CD14-positive monocyte (primary cell): ENCODE measurements at regions not wholly inside any gene's neighbourhood (a gene's known extent, or its start where the extent isn't known, plus 50 kb on each side); places are given as distances from the start of the nearest gene placed in this dataset.

Source experiments
- DNase-seq, 3 donors: peaks; one replicate each; pipeline ENCODE4 v3.0.0-alpha.2; 2011 to 2022
- H2AFZ ChIP-seq: 2 replicates; pipeline ENCODE4 v1.6.0; 2012; ENCODE audit warnings: mild to moderate bottlenecking, low read depth, low read length, inconsistent platforms; ENCODE audit not compliant: insufficient read depth, poor library complexity, severe bottlenecking
- H3K27ac ChIP-seq, 2 donors: 1 replicate in 1 of 2; 2 replicates in 1 of 2; pipeline ENCODE4 v1.5.1; 2012 to 2013; ENCODE audit warnings: low read length in 2 of 2, control low read depth in 1 of 2, inconsistent platforms in 1 of 2, low read depth in 1 of 2, mild to moderate bottlenecking in 1 of 2
- H3K27me3 ChIP-seq, 2 donors: one replicate each; pipeline versions ENCODE4 v1.6.0 to v1.6.1; 2011 to 2013; ENCODE audit warnings: low read length in 2 of 2; ENCODE audit not compliant: control insufficient read depth in 2 of 2, insufficient read depth in 2 of 2
- H3K36me3 ChIP-seq, 2 donors: replicated peaks in 1 of 2; 1 replicate in 1 of 2; 2 replicates in 1 of 2; pipeline versions ENCODE4 v1.5.1 to v1.6.1; 2012 to 2013; ENCODE audit warnings: low read length in 2 of 2, control low read depth in 1 of 2, inconsistent platforms in 1 of 2, mild to moderate bottlenecking in 1 of 2; ENCODE audit not compliant: insufficient read depth in 2 of 2, control insufficient read depth in 1 of 2
- H3K4me1 ChIP-seq, 2 donors: 1 replicate in 1 of 2; 2 replicates in 1 of 2; pipeline versions ENCODE4 v1.5.1 to v1.6.1; 2012 to 2013; ENCODE audit warnings: low read length in 2 of 2, control low read depth in 1 of 2, inconsistent platforms in 1 of 2, mild to moderate bottlenecking in 1 of 2, moderate library complexity in 1 of 2; ENCODE audit not compliant: insufficient read depth in 2 of 2, control insufficient read depth in 1 of 2
- H3K4me2 ChIP-seq: replicated peaks from 2 replicates; pipeline ENCODE3; 2012; ENCODE audit warnings: low read length, moderate library complexity, mild to moderate bottlenecking; ENCODE audit not compliant: poor library complexity, severe bottlenecking; ENCODE audit errors: extremely low read depth
- H3K4me3 ChIP-seq, 3 experiments: fragments of 200-600 bp in 1 of 3; sonication (generic) in 1 of 3; replicated peaks in 1 of 3; 1 replicate in 2 of 3; 2 replicates in 1 of 3; pipeline ENCODE4 v1.5.1; 2011 to 2013; ENCODE audit warnings: low read length in 3 of 3, mild to moderate bottlenecking in 3 of 3, control low read depth in 2 of 3, low read depth in 2 of 3, inconsistent platforms in 1 of 3, moderate library complexity in 1 of 3
- H3K79me2 ChIP-seq: 2 replicates; pipeline ENCODE4 v1.6.0; 2012; ENCODE audit warnings: mild to moderate bottlenecking, control low read depth, inconsistent platforms, low read length, moderate library complexity; ENCODE audit not compliant: insufficient read depth
- H3K9ac ChIP-seq: 2 replicates; pipeline ENCODE4 v1.6.0; 2017; ENCODE audit warnings: low read length, mild to moderate bottlenecking; ENCODE audit not compliant: insufficient read depth, poor library complexity, severe bottlenecking
- H3K9me3 ChIP-seq, 2 donors: replicated peaks in 1 of 2; 1 replicate in 1 of 2; 2 replicates in 1 of 2; pipeline versions ENCODE4 v1.5.1 to v1.6.1; 2012 to 2013; ENCODE audit warnings: low read length in 2 of 2, control low read depth in 1 of 2; ENCODE audit not compliant: control insufficient read depth in 1 of 2, insufficient read depth in 1 of 2
- H4K20me1 ChIP-seq: 2 replicates; pipeline ENCODE4 v1.6.0; 2012; ENCODE audit warnings: mild to moderate bottlenecking, low read length, control low read depth, moderate library complexity; ENCODE audit not compliant: insufficient read depth
- H3K27ac Mint-ChIP-seq, 7 donors: one replicate each; pipeline ENCODE4 v1.8.0; 2020; ENCODE audit warnings: mild to moderate bottlenecking in 7 of 7, mixed read lengths in 7 of 7, moderate library complexity in 6 of 7, inconsistent platforms in 2 of 7
- H3K27me3 Mint-ChIP-seq, 3 donors: one replicate each; pipeline ENCODE4 v1.8.0; 2021 to 2022; ENCODE audit warnings: low read depth in 3 of 3, mild to moderate bottlenecking in 3 of 3, mixed read lengths in 3 of 3, moderate library complexity in 3 of 3, inconsistent platforms in 1 of 3
- H3K36me3 Mint-ChIP-seq, 2 donors: one replicate each; pipeline ENCODE4 v1.8.0; 2020; ENCODE audit warnings: mixed read lengths in 2 of 2, inconsistent platforms in 1 of 2, mild to moderate bottlenecking in 1 of 2
- H3K4me1 Mint-ChIP-seq: one replicate; pipeline ENCODE4 v1.8.0; 2020; ENCODE audit warnings: mild to moderate bottlenecking, mixed read lengths
- H3K4me3 Mint-ChIP-seq, 2 donors: one replicate each; pipeline ENCODE4 v1.8.0; 2020; ENCODE audit warnings: mild to moderate bottlenecking in 2 of 2, mixed read lengths in 2 of 2, moderate library complexity in 1 of 2
- H3K9me3 Mint-ChIP-seq, 7 donors: one replicate each; pipeline ENCODE4 v1.8.0; 2020 to 2022; ENCODE audit warnings: mixed read lengths in 7 of 7, mild to moderate bottlenecking in 6 of 7, moderate library complexity in 6 of 7, inconsistent platforms in 2 of 7
- CTCF ChIP-seq: fragments of 200-600 bp; IDR thresholded peaks from one replicate; pipeline ENCODE4 v1.8.0; 2022; ENCODE audit warnings: antibody characterized with exemption, mild to moderate bottlenecking
- WGBS: methylation state at CpG from one replicate; pipeline ENCODE4 v1.1.5; 2013; ENCODE audit warnings: missing lambda C conversion rate; ENCODE audit not compliant: insufficient coverage; 5-methylcytosine and 5-hydroxymethylcytosine counted together
- intact Hi-C, 2 donors: fragments of 100-400 bp; cut with micrococcal nuclease; formaldehyde crosslinking; loops; one replicate each; pipeline versions ENCODE4 v1.15.0 to v1.15.1; 2023

GRCh38 chr16:5768445-5768844 is 670.9 kb upstream of the EEF2KMT start:
- intact Hi-C loops = no loop called here
- H3K27me3 Mint-ChIP-seq = peaks cover 0 to 2% (median 1%) of the 10 kb centered on the region in 3 donors
- H3K4me3 Mint-ChIP-seq = no peak overlapping the region
- Histone ChIP-seq H3K27me3 (no peaks in the 10 kb centered on the region), H3K4me3 (no peak overlapping the region), H3K9me3 (peaks cover 0 to 11% of the 10 kb centered on the region in 2 donors), H3K4me2 (no peak overlapping the region), H2AFZ (no peak overlapping the region), H3K79me2 (no peaks in the 10 kb centered on the region), H3K27ac (no peak overlapping the region), H3K36me3 (no peaks in the 10 kb centered on the region), H3K9ac (no peak overlapping the region), H3K4me1 (no peaks in the 10 kb centered on the region), H4K20me1 (no peaks in the 10 kb centered on the region)
- TF ChIP-seq CTCF = no peak
- no peak overlapping the region for H3K27ac Mint-ChIP-seq
- DNase-seq = no peak
- H3K4me1 Mint-ChIP-seq = no peaks in the 10 kb centered on the region
- WGBS = 83% methylated on average over 5 of the region's 7 CpGs
- peaks cover 1 to 22% (median 7%) of the 10 kb centered on the region in 7 donors for H3K9me3 Mint-ChIP-seq
- H3K36me3 Mint-ChIP-seq = no peaks in the 10 kb centered on the region

GRCh38 chr16:5763176-5763575 is 665.6 kb upstream of the EEF2KMT start:
- Mint-ChIP-seq H3K4me3 (no peak overlapping the region), H3K36me3 (no peaks in the 10 kb centered on the region), H3K27ac (no peak overlapping the region), H3K4me1 (no peaks in the 10 kb centered on the region), H3K9me3 (peaks cover 0 to 14% (median 8%) of the 10 kb centered on the region in 7 donors), H3K27me3 (peaks cover 0 to 2% (median 0%) of the 10 kb centered on the region in 3 donors)
- H3K4me2 ChIP-seq = no peak overlapping the region
- no peaks in the 10 kb centered on the region for H3K79me2 ChIP-seq
- H3K9ac ChIP-seq = no peak overlapping the region
- no peaks in the 10 kb centered on the region for H3K27me3 ChIP-seq
- H3K4me1 ChIP-seq = no peaks in the 10 kb centered on the region
- peaks cover 0 to under 1% of the 10 kb centered on the region in 2 donors for H3K9me3 ChIP-seq
- intact Hi-C loops = no loop called here
- H4K20me1 ChIP-seq = no peaks in the 10 kb centered on the region
- no peak for DNase-seq
- no peaks in the 10 kb centered on the region for H3K36me3 ChIP-seq
- 66% methylated on average over 9 of the region's 11 CpGs for WGBS
- H3K4me3 ChIP-seq = no peak overlapping the region
- no peak overlapping the region for H2AFZ ChIP-seq
- TF ChIP-seq CTCF = no peak
- H3K27ac ChIP-seq = no peak overlapping the region
